ENCODE measurements at regions not wholly inside any gene's neighbourhood (a gene's known extent, or its start where the extent isn't known, plus 50 kb on each side); places are given as distances from the start of the nearest gene placed in this dataset.
A peak's percentile ranks its signal among the peaks of the same experiment; 100 is the strongest.

GRCh38 chr2:82254728-82255127 is 1950.2 kb upstream of the LRRTM1 start:
- no peak for DNase-seq (ENCODE audit: low spot score)
- in situ Hi-C loops (cut with MboI; ENCODE audit: low pct_unique_long_range_greater_than_20kb, low sequenced_read_pairs, unreplicated experiment) = no loop called here
- TF ChIP-seq CTCF (IDR thresholded peaks at IDR 0.05; ENCODE audit: extremely low read depth, insufficient read depth, missing control alignments) = no peak

GRCh38 chr2:82246220-82246775 is 1941.7 kb upstream of the LRRTM1 start:
- DNase-seq (ENCODE audit: low spot score) = no peak
- in situ Hi-C loops (cut with MboI; ENCODE audit: low pct_unique_long_range_greater_than_20kb, low sequenced_read_pairs, unreplicated experiment) = no loop called here
- TF ChIP-seq CTCF (IDR thresholded peaks at IDR 0.05; ENCODE audit: extremely low read depth, insufficient read depth, missing control alignments) = no peak

GRCh38 chr2:82239176-82239575 is 1934.6 kb upstream of the LRRTM1 start:
- in situ Hi-C loops (cut with MboI; ENCODE audit: low pct_unique_long_range_greater_than_20kb, low sequenced_read_pairs, unreplicated experiment) = no loop called here
- no peak for TF ChIP-seq CTCF (IDR thresholded peaks at IDR 0.05; ENCODE audit: extremely low read depth, insufficient read depth, missing control alignments)
- DNase-seq (ENCODE audit: low spot score) = no peak

- no peak for TF ChIP-seq CTCF (IDR thresholded peaks at IDR 0.05; ENCODE audit: extremely low read depth, insufficient read depth, missing control alignments)
- in situ Hi-C loops (cut with MboI; ENCODE audit: low pct_unique_long_range_greater_than_20kb, low sequenced_read_pairs, unreplicated experiment) = no loop called here
- no peak for DNase-seq (ENCODE audit: low spot score)
These were observed 1933.6 kb upstream of the LRRTM1 start for GRCh38 chr2:82237994-82238662.

- peak; percentile 31 for TF ChIP-seq CTCF (IDR thresholded peaks at IDR 0.05; ENCODE audit: extremely low read depth, insufficient read depth, missing control alignments)
- in situ Hi-C loops (cut with MboI; ENCODE audit: low pct_unique_long_range_greater_than_20kb, low sequenced_read_pairs, unreplicated experiment) = no loop called here
- DNase-seq (ENCODE audit: low spot score) = no peak
These were observed 1929.8 kb upstream of the LRRTM1 start for GRCh38 chr2:82234283-82234874.

- no peak for DNase-seq (ENCODE audit: low spot score)
- in situ Hi-C loops (cut with MboI; ENCODE audit: low pct_unique_long_range_greater_than_20kb, low sequenced_read_pairs, unreplicated experiment) = no loop called here
- no peak for TF ChIP-seq CTCF (IDR thresholded peaks at IDR 0.05; ENCODE audit: extremely low read depth, insufficient read depth, missing control alignments)
These were observed 1929.3 kb upstream of the LRRTM1 start for GRCh38 chr2:82233806-82234205.

Data from GM13977 (cell line).